H1 (cell line): ENCODE measurements at regions not wholly inside any gene's neighbourhood (a gene's known extent, or its start where the extent isn't known, plus 50 kb on each side); places are given as distances from the start of the nearest gene placed in this dataset.

Experiments
- ASH2L ChIP-seq: fragments of 200-600, 300-600 bp; sonication (generic); IDR thresholded peaks from one replicate; pipeline ENCODE4 v1.7.1; 2017; ENCODE audit warnings: low read length
- GABPA ChIP-seq: IDR thresholded peaks from 2 replicates; pipeline ENCODE4 v1.6.1; 2011; ENCODE audit warnings: mild to moderate bottlenecking, low read length, moderate library complexity, borderline replicate concordance; ENCODE audit not compliant: insufficient read depth
- MAFK ChIP-seq: IDR thresholded peaks from 2 replicates; pipeline ENCODE4 v1.6.1; 2012; ENCODE audit warnings: low read depth, mild to moderate bottlenecking, improper control_type of control experiment, low read length
- SAP30 ChIP-seq: fragments of 300-600 bp; sonication (generic); IDR thresholded peaks from 2 replicates; pipeline ENCODE4 v1.7.1; 2012; ENCODE audit warnings: low read length, moderate library complexity, mild to moderate bottlenecking, inconsistent platforms; ENCODE audit not compliant: insufficient read depth, insufficient replicate concordance
- SP4 ChIP-seq: IDR thresholded peaks from 2 replicates; pipeline ENCODE4 v1.6.1; 2012; ENCODE audit warnings: low read length, inconsistent platforms
- TBP ChIP-seq: IDR thresholded peaks from 2 replicates; pipeline ENCODE4 v1.6.1; 2011; ENCODE audit warnings: low read depth, low read length, improper control_type of control experiment
- TEAD4 ChIP-seq: IDR thresholded peaks from 2 replicates; pipeline ENCODE4 v1.6.1; 2012; ENCODE audit warnings: low read depth, low read length, inconsistent platforms, mixed read lengths

- no peak for TF ChIP-seq GABPA
- no peak for TF ChIP-seq ASH2L
- no peak for TF ChIP-seq SP4
- no peak for TF ChIP-seq MAFK
- no peak for TF ChIP-seq SAP30
- TF ChIP-seq TBP, result no peak
- no peak for TF ChIP-seq TEAD4
- TF ChIP-seq, all 59 proteins: peak for 0
Measured at GRCh38 chr15:58284293-58284692, 146.1 kb downstream of the AQP9 start (continued).
